Right atrium auricular region (tissue), 2 donors: ENCODE measurements at regions not wholly inside any gene's neighbourhood (a gene's known extent, or its start where the extent isn't known, plus 50 kb on each side); places are given as distances from the start of the nearest gene placed in this dataset.

Experiments
- DNase-seq: peaks from one replicate; pipeline ENCODE4 v3.0.0-alpha.2; 2019; ENCODE audit warnings: low spot score
- H3K27ac ChIP-seq, 2 donors: fragments of 200-600 bp; sonication (generic); 1 replicate in 1 of 2; 2 replicates in 1 of 2; pipeline ENCODE4 v1.5.1; 2016 to 2019
- H3K27me3 ChIP-seq, 2 donors: fragments of 200-600 bp; sonication (generic); one replicate each; pipeline versions ENCODE4 v1.5.1 to v1.6.0; 2017 to 2019
- H3K36me3 ChIP-seq: fragments of 200-600 bp; sonication (generic); one replicate; pipeline ENCODE4 v1.5.1; 2016
- H3K4me1 ChIP-seq, 2 donors: fragments of 200-600 bp; sonication (generic); one replicate each; pipeline versions ENCODE4 v1.5.1 to v1.6.0; 2017 to 2019
- H3K4me3 ChIP-seq, 2 donors: fragments of 200-600 bp; sonication (generic); 1 replicate in 1 of 2; 2 replicates in 1 of 2; pipeline ENCODE4 v1.5.1; 2017 to 2019; ENCODE audit warnings: mild to moderate bottlenecking in 1 of 2, moderate library complexity in 1 of 2
- H3K9me3 ChIP-seq, 2 donors: fragments of 200-600 bp; sonication (generic); one replicate each; pipeline ENCODE4 v1.5.1; 2019
- TF ChIP-seq, protein P1 (sequence below), 2 donors: fragments of 200-600 bp; sonication (generic); IDR thresholded peaks; one replicate each; pipeline ENCODE4 v1.5.1; 2019; ENCODE audit warnings: antibody characterized with exemption in 2 of 2

GRCh38 chr16:77488652-77489051 is 53.8 kb upstream of the ADAMTS18 start:
- H3K36me3 ChIP-seq = no peaks in the 10 kb centered on the region
- H3K9me3 ChIP-seq = no peaks in the 10 kb centered on the region
- no peak overlapping the region for H3K4me3 ChIP-seq
- no peak for DNase-seq
- no peak overlapping the region for H3K27ac ChIP-seq
- no peaks in the 10 kb centered on the region for H3K27me3 ChIP-seq
- no peaks in the 10 kb centered on the region for H3K4me1 ChIP-seq
- TF ChIP-seq, protein P1, sequence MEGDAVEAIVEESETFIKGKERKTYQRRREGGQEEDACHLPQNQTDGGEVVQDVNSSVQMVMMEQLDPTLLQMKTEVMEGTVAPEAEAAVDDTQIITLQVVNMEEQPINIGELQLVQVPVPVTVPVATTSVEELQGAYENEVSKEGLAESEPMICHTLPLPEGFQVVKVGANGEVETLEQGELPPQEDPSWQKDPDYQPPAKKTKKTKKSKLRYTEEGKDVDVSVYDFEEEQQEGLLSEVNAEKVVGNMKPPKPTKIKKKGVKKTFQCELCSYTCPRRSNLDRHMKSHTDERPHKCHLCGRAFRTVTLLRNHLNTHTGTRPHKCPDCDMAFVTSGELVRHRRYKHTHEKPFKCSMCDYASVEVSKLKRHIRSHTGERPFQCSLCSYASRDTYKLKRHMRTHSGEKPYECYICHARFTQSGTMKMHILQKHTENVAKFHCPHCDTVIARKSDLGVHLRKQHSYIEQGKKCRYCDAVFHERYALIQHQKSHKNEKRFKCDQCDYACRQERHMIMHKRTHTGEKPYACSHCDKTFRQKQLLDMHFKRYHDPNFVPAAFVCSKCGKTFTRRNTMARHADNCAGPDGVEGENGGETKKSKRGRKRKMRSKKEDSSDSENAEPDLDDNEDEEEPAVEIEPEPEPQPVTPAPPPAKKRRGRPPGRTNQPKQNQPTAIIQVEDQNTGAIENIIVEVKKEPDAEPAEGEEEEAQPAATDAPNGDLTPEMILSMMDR (IDR thresholded peaks at IDR 0.05) = no peak

- H3K27ac ChIP-seq = no peak overlapping the region
- DNase-seq = no peak
- no peaks in the 10 kb centered on the region for H3K9me3 ChIP-seq
- no peaks in the 10 kb centered on the region for H3K27me3 ChIP-seq
- H3K4me3 ChIP-seq = no peak overlapping the region
- TF ChIP-seq, protein P1 (IDR thresholded peaks at IDR 0.05) = no peak
- H3K36me3 ChIP-seq = no peaks in the 10 kb centered on the region
- H3K4me1 ChIP-seq = no peaks in the 10 kb centered on the region
These were observed 56.3 kb upstream of the ADAMTS18 start for GRCh38 chr16:77491091-77491490.

- DNase-seq = no peak
- H3K27me3 ChIP-seq = no peaks in the 10 kb centered on the region
- no peaks in the 10 kb centered on the region for H3K4me1 ChIP-seq
- TF ChIP-seq, protein P1 (IDR thresholded peaks at IDR 0.05) = no peak
- H3K4me3 ChIP-seq = no peak overlapping the region
- no peaks in the 10 kb centered on the region for H3K36me3 ChIP-seq
- H3K27ac ChIP-seq = no peak overlapping the region
- H3K9me3 ChIP-seq = no peaks in the 10 kb centered on the region
These were observed 62.1 kb upstream of the ADAMTS18 start for GRCh38 chr16:77496934-77497333.

- Histone ChIP-seq H3K27me3 (no peaks in the 10 kb centered on the region), H3K27ac (no peak overlapping the region), H3K4me1 (no peaks in the 10 kb centered on the region), H3K9me3 (no peaks in the 10 kb centered on the region), H3K36me3 (no peaks in the 10 kb centered on the region), H3K4me3 (no peak overlapping the region)
- peak; percentile 60 for DNase-seq
- TF ChIP-seq, protein P1 (IDR thresholded peaks at IDR 0.05) = no peak
These were observed 64.8 kb upstream of the ADAMTS18 start for GRCh38 chr16:77499373-77500285.

GRCh38 chr16:77500286-77500598 is 65.4 kb upstream of the ADAMTS18 start:
- Histone ChIP-seq H3K36me3 (no peaks in the 10 kb centered on the region), H3K27ac (no peak overlapping the region), H3K9me3 (no peaks in the 10 kb centered on the region), H3K27me3 (no peaks in the 10 kb centered on the region), H3K4me3 (no peak overlapping the region), H3K4me1 (no peaks in the 10 kb centered on the region)
- TF ChIP-seq, protein P1 (IDR thresholded peaks at IDR 0.05) = no peak
- DNase-seq = no peak
